GM23338 (cell line): ENCODE measurements at regions not wholly inside any gene's neighbourhood (a gene's known extent, or its start where the extent isn't known, plus 50 kb on each side); places are given as distances from the start of the nearest gene placed in this dataset.

Experiments used
- ATAC-seq: fragments of 200-7000 bp; cut with Tn5 transposase; 3 replicates; pipeline ENCODE4 v1.9.1; 2020
- DNase-seq: peaks from one replicate; pipeline ENCODE4 v3.0.0-alpha.2; 2015; ENCODE audit warnings: low spot score
- H2AFZ ChIP-seq: fragments of 200-600 bp; sonication (generic); 2 replicates; pipeline ENCODE4 v1.8.0; 2016; ENCODE audit warnings: antibody characterized with exemption, mild to moderate bottlenecking, moderate library complexity
- H3F3A ChIP-seq: fragments of 200-600 bp; sonication (generic); replicated peaks from 2 replicates; pipeline ENCODE4 v1.8.0; 2017; ENCODE audit warnings: antibody characterized with exemption, mixed run types, low read depth
- H3K27ac ChIP-seq: fragments of 200-600 bp; sonication (generic); 2 replicates; pipeline ENCODE4 v1.6.1; 2016; ENCODE audit warnings: low read depth
- H3K27me3 ChIP-seq: fragments of 200-600 bp; sonication (generic); 2 replicates; pipeline ENCODE4 v1.8.0; 2016; ENCODE audit warnings: mild to moderate bottlenecking, mixed run types, moderate library complexity; ENCODE audit not compliant: insufficient read depth
- H3K36me3 ChIP-seq: fragments of 200-600 bp; sonication (generic); 2 replicates; pipeline ENCODE4 v1.8.0; 2016; ENCODE audit warnings: mild to moderate bottlenecking; ENCODE audit not compliant: insufficient read depth
- H3K4me1 ChIP-seq: fragments of 200-600 bp; sonication (generic); 2 replicates; pipeline ENCODE4 v1.8.0; 2016; ENCODE audit warnings: mild to moderate bottlenecking, moderate library complexity; ENCODE audit not compliant: insufficient read depth
- H3K4me2 ChIP-seq: fragments of 200-600 bp; sonication (generic); 2 replicates; pipeline ENCODE4 v1.7.1; 2017; ENCODE audit warnings: mixed run types
- H3K4me3 ChIP-seq: fragments of 200-600 bp; sonication (generic); 2 replicates; pipeline ENCODE4 v1.6.1; 2016; ENCODE audit warnings: mixed run types
- H3K79me2 ChIP-seq: fragments of 200-600 bp; sonication (generic); replicated peaks from 2 replicates; pipeline ENCODE4 v1.8.0; 2017; ENCODE audit warnings: mild to moderate bottlenecking; ENCODE audit not compliant: insufficient read depth
- H3K9me2 ChIP-seq: fragments of 200-600 bp; sonication (generic); 2 replicates; pipeline ENCODE4 v1.8.0; 2017; ENCODE audit not compliant: insufficient read depth
- H4K20me1 ChIP-seq: fragments of 200-600 bp; sonication (generic); replicated peaks from 2 replicates; pipeline ENCODE4 v1.8.0; 2017; ENCODE audit warnings: mild to moderate bottlenecking; ENCODE audit not compliant: insufficient read depth
- H3K27ac Mint-ChIP-seq: 2 replicates; pipeline ENCODE4 v1.8.0; 2020; ENCODE audit warnings: inconsistent platforms, mild to moderate bottlenecking, moderate library complexity, mixed read lengths
- H3K27me3 Mint-ChIP-seq: 3 replicates; pipeline ENCODE4 v1.8.0; 2022; ENCODE audit warnings: low read depth, mild to moderate bottlenecking, moderate library complexity, mixed read lengths, inconsistent platforms; ENCODE audit not compliant: insufficient read depth, poor library complexity
- H3K36me3 Mint-ChIP-seq: 3 replicates; pipeline ENCODE4 v1.8.0; 2021; ENCODE audit warnings: low read depth, mild to moderate bottlenecking, inconsistent platforms, moderate library complexity, mixed read lengths
- H3K4me1 Mint-ChIP-seq: 3 replicates; pipeline ENCODE4 v1.8.0; 2020; ENCODE audit warnings: mild to moderate bottlenecking, inconsistent platforms, mixed read lengths
- H3K4me3 Mint-ChIP-seq: 3 replicates; pipeline ENCODE4 v1.8.0; 2021; ENCODE audit warnings: moderate library complexity, mild to moderate bottlenecking, inconsistent platforms, mixed read lengths
- H3K9me3 Mint-ChIP-seq: 3 replicates; pipeline ENCODE4 v1.8.0; 2020; ENCODE audit warnings: moderate library complexity, mild to moderate bottlenecking, inconsistent platforms, mixed read lengths
- CREB1 ChIP-seq: fragments of 250-450 bp; sonication (Bioruptor Pico); IDR thresholded peaks from 2 replicates; pipeline ENCODE4 v1.5.0; 2020; ENCODE audit warnings: low read depth, mild to moderate bottlenecking, moderate library complexity
- EZH2 ChIP-seq: fragments of 200-600 bp; sonication (generic); IDR thresholded peaks from one replicate; pipeline ENCODE4 v1.8.0; 2017; ENCODE audit warnings: antibody characterized with exemption, mild to moderate bottlenecking, low read depth; ENCODE audit not compliant: unreplicated experiment
- EZH2phosphoT487 ChIP-seq: fragments of 200-600 bp; sonication (generic); IDR thresholded peaks from one replicate; pipeline ENCODE4 v1.8.1; 2018; ENCODE audit warnings: antibody characterized with exemption; ENCODE audit not compliant: unreplicated experiment
- JUNB ChIP-seq: IDR thresholded peaks from one replicate; pipeline ENCODE4 v1.6.1; 2016; ENCODE audit warnings: antibody characterized with exemption; ENCODE audit not compliant: unreplicated experiment
- NANOG ChIP-seq: IDR thresholded peaks from 2 replicates; pipeline ENCODE4 v1.6.1; 2016; ENCODE audit warnings: antibody characterized with exemption, borderline replicate concordance
- ZNF114 ChIP-seq: fragments of 250-450 bp; sonication (Bioruptor Pico); IDR thresholded peaks from 2 replicates; pipeline ENCODE4 v1.5.0; 2020; ENCODE audit warnings: mild to moderate bottlenecking, moderate library complexity
- ZNF331 ChIP-seq: fragments of 250-450 bp; sonication (Bioruptor Pico); IDR thresholded peaks from 2 replicates; pipeline ENCODE4 v1.5.0; 2020; ENCODE audit warnings: low read depth, mild to moderate bottlenecking, moderate library complexity
- TF ChIP-seq, protein P1 (sequence below): IDR thresholded peaks from 2 replicates; pipeline ENCODE4 v1.6.1; 2016; ENCODE audit warnings: antibody characterized with exemption
- TF ChIP-seq, protein P2 (sequence below): IDR thresholded peaks from one replicate; pipeline ENCODE4 v1.6.1; 2018; ENCODE audit warnings: antibody characterized with exemption; ENCODE audit not compliant: unreplicated experiment
- TF ChIP-seq, protein P3 (sequence below), 2 experiments: fragments of 200-600 bp in 1 of 2; sonication (generic) in 1 of 2; conservative IDR thresholded peaks; 2 replicates each; pipeline versions ENCODE4 v1.5.1 to v1.6.1; 2016 to 2017; ENCODE audit warnings: antibody characterized with exemption in 2 of 2, low read depth in 2 of 2, mild to moderate bottlenecking in 2 of 2, moderate library complexity in 1 of 2

DNA sequence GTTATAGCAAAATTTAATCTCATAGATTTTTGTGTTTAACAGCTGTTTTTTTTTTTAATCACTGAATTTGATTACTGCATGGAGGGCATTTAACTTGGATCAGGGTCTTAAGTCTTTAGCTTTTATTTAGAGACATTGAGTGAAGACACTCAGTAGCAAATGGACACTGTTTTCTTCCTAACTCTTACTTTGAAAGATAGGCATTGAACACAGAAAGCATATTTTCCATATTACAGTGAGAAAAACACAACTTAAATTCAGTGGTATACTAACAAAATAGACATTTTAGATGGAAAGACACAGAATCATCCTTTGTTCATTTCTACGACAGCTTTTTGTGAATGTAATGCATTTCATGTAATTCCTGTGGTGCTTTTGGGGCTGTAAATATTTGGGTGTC is 571.8 kb downstream of the PRKD1 start (continued):
- TF ChIP-seq, protein P1, sequence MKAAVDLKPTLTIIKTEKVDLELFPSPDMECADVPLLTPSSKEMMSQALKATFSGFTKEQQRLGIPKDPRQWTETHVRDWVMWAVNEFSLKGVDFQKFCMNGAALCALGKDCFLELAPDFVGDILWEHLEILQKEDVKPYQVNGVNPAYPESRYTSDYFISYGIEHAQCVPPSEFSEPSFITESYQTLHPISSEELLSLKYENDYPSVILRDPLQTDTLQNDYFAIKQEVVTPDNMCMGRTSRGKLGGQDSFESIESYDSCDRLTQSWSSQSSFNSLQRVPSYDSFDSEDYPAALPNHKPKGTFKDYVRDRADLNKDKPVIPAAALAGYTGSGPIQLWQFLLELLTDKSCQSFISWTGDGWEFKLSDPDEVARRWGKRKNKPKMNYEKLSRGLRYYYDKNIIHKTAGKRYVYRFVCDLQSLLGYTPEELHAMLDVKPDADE = no peak
- TF ChIP-seq, protein P2, sequence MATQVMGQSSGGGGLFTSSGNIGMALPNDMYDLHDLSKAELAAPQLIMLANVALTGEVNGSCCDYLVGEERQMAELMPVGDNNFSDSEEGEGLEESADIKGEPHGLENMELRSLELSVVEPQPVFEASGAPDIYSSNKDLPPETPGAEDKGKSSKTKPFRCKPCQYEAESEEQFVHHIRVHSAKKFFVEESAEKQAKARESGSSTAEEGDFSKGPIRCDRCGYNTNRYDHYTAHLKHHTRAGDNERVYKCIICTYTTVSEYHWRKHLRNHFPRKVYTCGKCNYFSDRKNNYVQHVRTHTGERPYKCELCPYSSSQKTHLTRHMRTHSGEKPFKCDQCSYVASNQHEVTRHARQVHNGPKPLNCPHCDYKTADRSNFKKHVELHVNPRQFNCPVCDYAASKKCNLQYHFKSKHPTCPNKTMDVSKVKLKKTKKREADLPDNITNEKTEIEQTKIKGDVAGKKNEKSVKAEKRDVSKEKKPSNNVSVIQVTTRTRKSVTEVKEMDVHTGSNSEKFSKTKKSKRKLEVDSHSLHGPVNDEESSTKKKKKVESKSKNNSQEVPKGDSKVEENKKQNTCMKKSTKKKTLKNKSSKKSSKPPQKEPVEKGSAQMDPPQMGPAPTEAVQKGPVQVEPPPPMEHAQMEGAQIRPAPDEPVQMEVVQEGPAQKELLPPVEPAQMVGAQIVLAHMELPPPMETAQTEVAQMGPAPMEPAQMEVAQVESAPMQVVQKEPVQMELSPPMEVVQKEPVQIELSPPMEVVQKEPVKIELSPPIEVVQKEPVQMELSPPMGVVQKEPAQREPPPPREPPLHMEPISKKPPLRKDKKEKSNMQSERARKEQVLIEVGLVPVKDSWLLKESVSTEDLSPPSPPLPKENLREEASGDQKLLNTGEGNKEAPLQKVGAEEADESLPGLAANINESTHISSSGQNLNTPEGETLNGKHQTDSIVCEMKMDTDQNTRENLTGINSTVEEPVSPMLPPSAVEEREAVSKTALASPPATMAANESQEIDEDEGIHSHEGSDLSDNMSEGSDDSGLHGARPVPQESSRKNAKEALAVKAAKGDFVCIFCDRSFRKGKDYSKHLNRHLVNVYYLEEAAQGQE = no peak
- TF ChIP-seq JUNB = no peak

DNA sequence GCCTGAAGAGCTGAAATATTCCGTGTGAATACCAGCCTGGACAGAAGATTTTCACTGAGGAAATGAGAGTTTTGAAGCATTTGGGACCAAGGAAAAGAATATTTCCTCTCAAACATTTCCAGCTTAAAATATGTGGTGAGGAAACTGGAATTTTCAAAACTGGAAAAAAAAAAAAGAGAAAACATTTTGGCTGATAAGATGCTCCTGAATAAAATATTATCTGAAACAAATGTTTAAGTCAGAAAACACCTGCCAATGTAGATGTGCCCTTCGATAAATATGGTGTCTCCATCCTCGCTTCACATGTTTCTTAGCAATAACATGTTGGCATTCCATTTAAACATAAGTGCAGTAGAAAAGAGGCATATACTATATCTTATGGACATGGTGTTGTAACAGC is 567.0 kb downstream of the PRKD1 start:
- no peaks in the 10 kb centered on the region for H3K27me3 ChIP-seq
- H3K27ac ChIP-seq = no peak overlapping the region
- no peak for DNase-seq
- H3K36me3 ChIP-seq = no peaks in the 10 kb centered on the region
- no peak overlapping the region for H3K4me2 ChIP-seq
- ATAC-seq = no peak
- H3F3A ChIP-seq = no peaks in the 10 kb centered on the region
- H3K4me3 Mint-ChIP-seq = no peak overlapping the region
- no peak overlapping the region for H2AFZ ChIP-seq
- no peaks in the 10 kb centered on the region for H3K27me3 Mint-ChIP-seq
- no peaks in the 10 kb centered on the region for H3K4me1 Mint-ChIP-seq
- no peak overlapping the region for H3K4me3 ChIP-seq
- H4K20me1 ChIP-seq = no peaks in the 10 kb centered on the region
- no peaks in the 10 kb centered on the region for H3K9me2 ChIP-seq
- no peaks in the 10 kb centered on the region for H3K36me3 Mint-ChIP-seq
- no peaks in the 10 kb centered on the region for H3K9me3 Mint-ChIP-seq
- no peaks in the 10 kb centered on the region for H3K4me1 ChIP-seq
- H3K27ac Mint-ChIP-seq = no peak overlapping the region
- no peaks in the 10 kb centered on the region for H3K79me2 ChIP-seq
- TF ChIP-seq ZNF331 (CRISPR knock-in tag) (no peak), EZH2 (no peak), EZH2phosphoT487 (no peak), NANOG (no peak), JUNB (no peak), CREB1 (CRISPR knock-in tag) (no peak), ZNF114 (CRISPR knock-in tag) (no peak)
- TF ChIP-seq, protein P3, sequence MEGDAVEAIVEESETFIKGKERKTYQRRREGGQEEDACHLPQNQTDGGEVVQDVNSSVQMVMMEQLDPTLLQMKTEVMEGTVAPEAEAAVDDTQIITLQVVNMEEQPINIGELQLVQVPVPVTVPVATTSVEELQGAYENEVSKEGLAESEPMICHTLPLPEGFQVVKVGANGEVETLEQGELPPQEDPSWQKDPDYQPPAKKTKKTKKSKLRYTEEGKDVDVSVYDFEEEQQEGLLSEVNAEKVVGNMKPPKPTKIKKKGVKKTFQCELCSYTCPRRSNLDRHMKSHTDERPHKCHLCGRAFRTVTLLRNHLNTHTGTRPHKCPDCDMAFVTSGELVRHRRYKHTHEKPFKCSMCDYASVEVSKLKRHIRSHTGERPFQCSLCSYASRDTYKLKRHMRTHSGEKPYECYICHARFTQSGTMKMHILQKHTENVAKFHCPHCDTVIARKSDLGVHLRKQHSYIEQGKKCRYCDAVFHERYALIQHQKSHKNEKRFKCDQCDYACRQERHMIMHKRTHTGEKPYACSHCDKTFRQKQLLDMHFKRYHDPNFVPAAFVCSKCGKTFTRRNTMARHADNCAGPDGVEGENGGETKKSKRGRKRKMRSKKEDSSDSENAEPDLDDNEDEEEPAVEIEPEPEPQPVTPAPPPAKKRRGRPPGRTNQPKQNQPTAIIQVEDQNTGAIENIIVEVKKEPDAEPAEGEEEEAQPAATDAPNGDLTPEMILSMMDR (conservative IDR thresholded peaks at IDR 0.05; ENCODE audit: low read depth in 2 of 2) = no peak
- TF ChIP-seq, protein P2 = no peak
- TF ChIP-seq, protein P1 = no peak
